Neural cell (in vitro differentiated cells): ENCODE measurements at regions not wholly inside any gene's neighbourhood (a gene's known extent, or its start where the extent isn't known, plus 50 kb on each side); places are given as distances from the start of the nearest gene placed in this dataset.

Source experiments
- H2AFZ ChIP-seq: fragments of 200-600, 300-800 bp; sonication (generic), shearing (Covaris generic); 2 replicates; pipeline ENCODE4 v1.6.0; 2014; ENCODE audit warnings: low read depth, mild to moderate bottlenecking, antibody characterized with exemption, low read length, moderate library complexity
- H3F3A ChIP-seq: fragments of 200-600 bp; shearing (Covaris generic); 2 replicates; pipeline ENCODE4 v1.6.1; 2016; ENCODE audit warnings: mild to moderate bottlenecking, moderate library complexity, mixed read lengths, antibody characterized with exemption, low read length; ENCODE audit not compliant: insufficient read depth, poor library complexity, severe bottlenecking
- H3K27ac ChIP-seq: fragments of 200-600, 300-800 bp; sonication (generic), shearing (Covaris generic); 2 replicates; pipeline ENCODE4 v1.5.1; 2014; ENCODE audit warnings: mild to moderate bottlenecking, low read length, moderate library complexity
- H3K27me3 ChIP-seq: fragments of 300-800, 200-600 bp; sonication (generic), shearing (Covaris generic); 2 replicates; pipeline ENCODE4 v1.6.0; 2014; ENCODE audit warnings: mild to moderate bottlenecking, low read depth, low read length, moderate library complexity; ENCODE audit not compliant: insufficient read depth
- H3K36me3 ChIP-seq: fragments of 300-800, 200-600 bp; sonication (generic), shearing (Covaris generic); 2 replicates; pipeline ENCODE4 v1.5.1; 2014; ENCODE audit warnings: mild to moderate bottlenecking, antibody characterized with exemption, low read length, moderate library complexity; ENCODE audit not compliant: insufficient read depth
- H3K4me2 ChIP-seq: fragments of 300-800, 200-600 bp; sonication (generic), shearing (Covaris generic); 2 replicates; pipeline ENCODE4 v1.6.0; 2014; ENCODE audit warnings: mild to moderate bottlenecking, low read length
- H3K4me3 ChIP-seq: fragments of 300-800, 200-600 bp; sonication (generic), shearing (Covaris generic); 2 replicates; pipeline ENCODE4 v1.5.1; 2014; ENCODE audit warnings: mild to moderate bottlenecking, low read length, moderate library complexity
- H3K79me2 ChIP-seq: fragments of 200-600 bp; shearing (Covaris generic); replicated peaks from 2 replicates; pipeline ENCODE4 v1.6.0; 2014; ENCODE audit warnings: mild to moderate bottlenecking, low read length, moderate library complexity; ENCODE audit not compliant: insufficient read depth
- H3K9ac ChIP-seq: fragments of 300-800, 200-600 bp; sonication (generic), shearing (Covaris generic); 2 replicates; pipeline ENCODE4 v1.6.1; 2016; ENCODE audit warnings: mild to moderate bottlenecking, low read length, mixed read lengths
- H3K9me2 ChIP-seq: fragments of 200-600 bp; shearing (Covaris generic); 2 replicates; pipeline ENCODE4 v1.6.1; 2016; ENCODE audit warnings: mild to moderate bottlenecking, low read length, mixed read lengths; ENCODE audit not compliant: insufficient read depth
- H3K9me3 ChIP-seq: fragments of 200-600, 300-800 bp; sonication (generic), shearing (Covaris generic); 2 replicates; pipeline ENCODE4 v1.6.1; 2016; ENCODE audit warnings: mild to moderate bottlenecking, mixed run types, low read length, moderate library complexity, mixed read lengths
- H4K20me1 ChIP-seq: fragments of 200-600 bp; shearing (Covaris generic); 2 replicates; pipeline ENCODE4 v1.6.1; 2016; ENCODE audit warnings: mild to moderate bottlenecking, mixed run types; ENCODE audit not compliant: insufficient read depth
- CTCF ChIP-seq: fragments of 450-650 bp; IDR thresholded peaks from 2 replicates; pipeline ENCODE4 v1.5.1; 2014; ENCODE audit warnings: antibody characterized with exemption, mild to moderate bottlenecking, moderate library complexity; ENCODE audit not compliant: poor library complexity, severe bottlenecking
- EP300 ChIP-seq: fragments of 450-650 bp; conservative IDR thresholded peaks from 2 replicates; pipeline ENCODE4 v1.6.1; 2014; ENCODE audit warnings: antibody characterized with exemption, mild to moderate bottlenecking, moderate library complexity; ENCODE audit not compliant: poor library complexity, severe bottlenecking
- EZH2 ChIP-seq: fragments of 200-600, 300-800 bp; shearing (Covaris generic), sonication (generic); IDR thresholded peaks from 2 replicates; pipeline ENCODE4 v1.6.1; 2014; ENCODE audit warnings: antibody characterized with exemption, low read length, borderline replicate concordance, mild to moderate bottlenecking; ENCODE audit not compliant: insufficient read depth, poor library complexity, severe bottlenecking
- MXI1 ChIP-seq: fragments of 450-650 bp; conservative IDR thresholded peaks from 2 replicates; pipeline ENCODE4 v1.6.1; 2014; ENCODE audit warnings: antibody characterized with exemption, mild to moderate bottlenecking; ENCODE audit not compliant: poor library complexity, severe bottlenecking
- POLR2AphosphoS5 ChIP-seq: IDR thresholded peaks from 2 replicates; pipeline ENCODE4 v1.6.1; 2012
- RAD21 ChIP-seq: fragments of 450-650 bp; conservative IDR thresholded peaks from 2 replicates; pipeline ENCODE4 v1.6.1; 2014; ENCODE audit warnings: antibody characterized with exemption, mild to moderate bottlenecking, moderate library complexity
- REST ChIP-seq: IDR thresholded peaks from 2 replicates; pipeline ENCODE4 v1.6.1; 2012; ENCODE audit warnings: borderline replicate concordance
- SMC3 ChIP-seq: fragments of 450-650 bp; conservative IDR thresholded peaks from 2 replicates; pipeline ENCODE4 v1.6.1; 2014; ENCODE audit warnings: antibody characterized with exemption, mild to moderate bottlenecking, moderate library complexity; ENCODE audit not compliant: poor library complexity
- TAF1 ChIP-seq: IDR thresholded peaks from 2 replicates; pipeline ENCODE4 v1.6.1; 2012; ENCODE audit warnings: low read depth

- TF ChIP-seq RAD21, result no peak
- TF ChIP-seq EP300, result peak; percentile 87
- TF ChIP-seq REST, result peak; percentile 94
- peak overlapping the region; percentile 47 for H2AFZ ChIP-seq
- H3K36me3 ChIP-seq, result no peaks in the 10 kb centered on the region
- peaks cover 3% of the 10 kb centered on the region for H3F3A ChIP-seq
- no peaks in the 10 kb centered on the region for H3K9me3 ChIP-seq
- H3K9ac ChIP-seq, result peak overlapping the region; percentile 47
- no peaks in the 10 kb centered on the region for H3K27me3 ChIP-seq
- H4K20me1 ChIP-seq, result no peaks in the 10 kb centered on the region
- H3K79me2 ChIP-seq, result no peaks in the 10 kb centered on the region
- no peaks in the 10 kb centered on the region for H3K9me2 ChIP-seq
- H3K27ac ChIP-seq, result peak overlapping the region; percentile 92
- H3K4me3 ChIP-seq, result peak overlapping the region; percentile 28
- peak overlapping the region; percentile 48 for H3K4me2 ChIP-seq
Observed at GRCh38 chr4:176436293-176436973, 116.7 kb downstream of the SPCS3 start.

- Histone ChIP-seq H3K9me3 (no peaks in the 10 kb centered on the region), H3K4me2 (no peak overlapping the region), H3K79me2 (no peaks in the 10 kb centered on the region), H3K9me2 (no peaks in the 10 kb centered on the region), H2AFZ (no peak overlapping the region), H3F3A (peaks cover 3% of the 10 kb centered on the region), H3K27ac (peak overlapping the region; percentile 92), H3K9ac (peak overlapping the region; percentile 45), H3K36me3 (no peaks in the 10 kb centered on the region), H3K4me3 (no peak overlapping the region), H3K27me3 (no peaks in the 10 kb centered on the region), H4K20me1 (no peaks in the 10 kb centered on the region)
- TF ChIP-seq REST, result no peak
Observed at GRCh38 chr4:176437756-176438155, 118.0 kb downstream of the SPCS3 start.

- Histone ChIP-seq H3K27ac (peak overlapping the region; percentile 92), H3K9me2 (no peaks in the 10 kb centered on the region), H3K9ac (peak overlapping the region; percentile 5), H2AFZ (no peak overlapping the region), H3K27me3 (no peaks in the 10 kb centered on the region), H3K9me3 (no peaks in the 10 kb centered on the region), H3K4me3 (no peak overlapping the region), H3F3A (peaks cover 3% of the 10 kb centered on the region), H4K20me1 (no peaks in the 10 kb centered on the region), H3K36me3 (no peaks in the 10 kb centered on the region), H3K4me2 (no peak overlapping the region), H3K79me2 (no peaks in the 10 kb centered on the region)
- TF ChIP-seq RAD21, result no peak
- TF ChIP-seq EZH2, result no peak
- no peak for TF ChIP-seq MXI1
- no peak for TF ChIP-seq POLR2AphosphoS5
- no peak for TF ChIP-seq TAF1
- TF ChIP-seq REST, result no peak
- TF ChIP-seq SMC3, result no peak
- TF ChIP-seq EP300, result no peak
- TF ChIP-seq CTCF, result no peak
Observed at GRCh38 chr4:176438401-176438800, 118.6 kb downstream of the SPCS3 start.
